ENCODE measurements at regions not wholly inside any gene's neighbourhood (a gene's known extent, or its start where the extent isn't known, plus 50 kb on each side); places are given as distances from the start of the nearest gene placed in this dataset.

- TF ChIP-seq, protein P1, sequence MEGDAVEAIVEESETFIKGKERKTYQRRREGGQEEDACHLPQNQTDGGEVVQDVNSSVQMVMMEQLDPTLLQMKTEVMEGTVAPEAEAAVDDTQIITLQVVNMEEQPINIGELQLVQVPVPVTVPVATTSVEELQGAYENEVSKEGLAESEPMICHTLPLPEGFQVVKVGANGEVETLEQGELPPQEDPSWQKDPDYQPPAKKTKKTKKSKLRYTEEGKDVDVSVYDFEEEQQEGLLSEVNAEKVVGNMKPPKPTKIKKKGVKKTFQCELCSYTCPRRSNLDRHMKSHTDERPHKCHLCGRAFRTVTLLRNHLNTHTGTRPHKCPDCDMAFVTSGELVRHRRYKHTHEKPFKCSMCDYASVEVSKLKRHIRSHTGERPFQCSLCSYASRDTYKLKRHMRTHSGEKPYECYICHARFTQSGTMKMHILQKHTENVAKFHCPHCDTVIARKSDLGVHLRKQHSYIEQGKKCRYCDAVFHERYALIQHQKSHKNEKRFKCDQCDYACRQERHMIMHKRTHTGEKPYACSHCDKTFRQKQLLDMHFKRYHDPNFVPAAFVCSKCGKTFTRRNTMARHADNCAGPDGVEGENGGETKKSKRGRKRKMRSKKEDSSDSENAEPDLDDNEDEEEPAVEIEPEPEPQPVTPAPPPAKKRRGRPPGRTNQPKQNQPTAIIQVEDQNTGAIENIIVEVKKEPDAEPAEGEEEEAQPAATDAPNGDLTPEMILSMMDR (IDR thresholded peaks at IDR 0.05) = no peak
- TF ChIP-seq ZFX (IDR thresholded peaks at IDR 0.05; ENCODE audit: borderline replicate concordance) = no peak
Observed at GRCh38 chr2:67510745-67511144, 113.6 kb downstream of the ETAA1 start.

All from 22Rv1 (cell line).